ENCODE measurements at regions not wholly inside any gene's neighbourhood (a gene's known extent, or its start where the extent isn't known, plus 50 kb on each side); places are given as distances from the start of the nearest gene placed in this dataset.
"Not testable (repeated sequence)": the region's sequence is repeated elsewhere in the genome, so short reads cannot be mapped to it uniquely, and the experiment has no call there.

DNA sequence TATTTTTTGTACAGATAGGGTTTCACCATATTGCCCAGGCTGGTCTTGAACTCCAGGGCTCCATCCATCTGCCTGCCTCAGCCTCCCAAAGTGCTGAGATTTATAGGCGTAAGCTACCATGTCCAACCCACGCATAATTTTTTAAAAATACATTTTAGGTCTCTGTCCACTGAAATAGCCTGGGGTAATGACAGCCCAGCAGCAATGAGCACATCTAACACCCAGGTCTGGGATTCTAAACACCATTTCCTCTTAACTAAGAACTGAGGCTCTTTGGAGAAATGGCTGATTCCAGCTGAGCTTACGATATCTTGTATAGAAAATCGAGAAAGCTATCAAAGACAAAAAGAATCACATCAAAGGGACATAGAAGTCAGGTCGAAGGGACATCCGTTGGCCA lies 245.3 kb downstream of the PARN start:
- ATAC-seq, result no peak
- Histone ChIP-seq H3K4me3 (no peak overlapping the region), H3K9me3 (no peaks in the 10 kb centered on the region), H3K4me1 (ENCODE audit: low read depth) (no peaks in the 10 kb centered on the region), H3K36me3 (ENCODE audit: low read depth) (no peaks in the 10 kb centered on the region)
- TF ChIP-seq, protein P1, sequence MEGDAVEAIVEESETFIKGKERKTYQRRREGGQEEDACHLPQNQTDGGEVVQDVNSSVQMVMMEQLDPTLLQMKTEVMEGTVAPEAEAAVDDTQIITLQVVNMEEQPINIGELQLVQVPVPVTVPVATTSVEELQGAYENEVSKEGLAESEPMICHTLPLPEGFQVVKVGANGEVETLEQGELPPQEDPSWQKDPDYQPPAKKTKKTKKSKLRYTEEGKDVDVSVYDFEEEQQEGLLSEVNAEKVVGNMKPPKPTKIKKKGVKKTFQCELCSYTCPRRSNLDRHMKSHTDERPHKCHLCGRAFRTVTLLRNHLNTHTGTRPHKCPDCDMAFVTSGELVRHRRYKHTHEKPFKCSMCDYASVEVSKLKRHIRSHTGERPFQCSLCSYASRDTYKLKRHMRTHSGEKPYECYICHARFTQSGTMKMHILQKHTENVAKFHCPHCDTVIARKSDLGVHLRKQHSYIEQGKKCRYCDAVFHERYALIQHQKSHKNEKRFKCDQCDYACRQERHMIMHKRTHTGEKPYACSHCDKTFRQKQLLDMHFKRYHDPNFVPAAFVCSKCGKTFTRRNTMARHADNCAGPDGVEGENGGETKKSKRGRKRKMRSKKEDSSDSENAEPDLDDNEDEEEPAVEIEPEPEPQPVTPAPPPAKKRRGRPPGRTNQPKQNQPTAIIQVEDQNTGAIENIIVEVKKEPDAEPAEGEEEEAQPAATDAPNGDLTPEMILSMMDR (IDR thresholded peaks at IDR 0.05), result no peak
- no peak for DNase-seq
- intact Hi-C loops (cut with DNase I, micrococcal nuclease), result no loop called here

DNA sequence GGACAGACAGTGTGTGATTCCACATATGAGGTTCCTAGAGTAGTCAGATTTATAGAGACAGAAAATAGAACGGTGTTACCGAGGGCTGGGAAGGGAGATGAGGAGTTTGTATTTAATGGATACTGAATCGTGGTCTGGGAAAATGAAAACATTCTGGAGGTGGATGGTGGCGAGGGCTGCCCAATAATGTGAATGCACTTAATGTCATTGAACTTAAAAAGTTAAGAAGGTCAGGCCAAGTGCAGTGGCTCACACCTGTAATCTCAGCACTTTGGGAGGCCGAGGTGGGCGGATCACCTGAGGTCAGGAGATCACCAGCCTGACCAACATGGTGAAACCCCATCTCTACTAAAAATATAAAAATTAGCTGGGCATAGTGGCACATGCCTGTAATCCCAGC lies 246.2 kb downstream of the PARN start:
- H3K9me3 ChIP-seq; intact Hi-C loops (cut with DNase I, micrococcal nuclease); H3K36me3 ChIP-seq (ENCODE audit: low read depth); H3K4me1 ChIP-seq (ENCODE audit: low read depth); DNase-seq; ATAC-seq; H3K4me3 ChIP-seq: not testable (repeated sequence)

DNA sequence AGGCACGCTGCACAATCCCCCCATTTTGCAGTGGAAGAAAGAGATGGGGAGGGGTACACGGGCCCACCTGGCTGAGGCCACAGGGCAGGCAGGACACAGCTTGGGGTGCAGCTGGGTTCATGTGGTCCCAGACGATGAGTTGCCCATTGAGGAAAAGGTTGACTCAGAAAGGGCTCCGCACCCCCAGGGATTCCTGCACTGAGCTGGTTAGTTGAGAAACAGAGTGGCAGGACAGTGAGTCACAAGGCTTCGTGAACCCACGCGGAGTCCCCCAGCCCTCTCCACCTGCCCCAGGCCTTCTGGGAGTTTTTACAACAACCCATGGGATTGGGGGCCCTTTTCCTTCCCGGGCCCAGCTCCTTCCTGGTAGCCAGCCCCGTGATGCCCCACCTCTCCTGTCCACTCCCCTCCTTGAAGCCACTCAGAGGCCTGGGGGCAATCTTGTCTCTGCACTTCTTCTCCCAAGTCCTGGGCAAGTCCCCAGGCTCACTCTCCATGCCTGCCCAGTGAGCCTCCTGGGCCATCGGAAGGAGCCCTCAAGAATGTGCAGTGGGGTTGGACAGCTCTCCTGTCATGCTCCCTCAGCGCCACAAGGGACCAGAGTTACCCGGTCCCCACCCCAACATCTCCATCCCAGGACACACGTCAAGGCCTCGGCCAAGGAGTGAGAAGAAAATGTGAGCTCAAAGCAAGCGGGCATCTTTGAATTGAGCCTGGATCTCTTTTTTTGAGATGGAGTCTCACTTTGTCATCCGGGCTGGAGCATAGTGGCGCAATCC lies 251.2 kb downstream of the PARN start:
- DNase-seq (no peak), ATAC-seq (no peak)
- intact Hi-C loops (cut with DNase I, micrococcal nuclease), result no loop called here
- Histone ChIP-seq H3K36me3 (ENCODE audit: low read depth) (no peaks in the 10 kb centered on the region), H3K4me1 (ENCODE audit: low read depth) (no peaks in the 10 kb centered on the region), H3K4me3 (no peak overlapping the region), H3K9me3 (no peaks in the 10 kb centered on the region)
- TF ChIP-seq, protein P1 (IDR thresholded peaks at IDR 0.05), result no peak

DNA sequence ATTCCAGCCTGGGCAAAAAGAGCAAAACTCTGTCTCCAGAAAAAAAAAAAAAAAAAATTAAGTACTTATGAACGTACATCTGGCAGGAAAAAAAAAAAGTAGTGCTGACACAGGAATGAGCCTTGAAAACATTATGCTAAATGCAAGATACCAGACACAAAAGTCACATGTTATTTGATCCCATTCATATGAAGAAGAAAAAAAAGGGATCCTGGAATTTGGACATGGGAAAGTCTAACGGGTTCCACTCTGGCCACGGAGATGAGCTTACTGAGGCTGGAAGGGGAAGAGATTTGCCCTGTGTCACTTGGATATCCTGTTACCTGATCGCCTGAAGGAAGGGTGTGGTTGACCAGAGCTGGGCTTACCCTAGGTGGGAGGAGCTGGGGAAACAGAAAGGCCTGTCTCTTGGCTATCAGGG lies 251.9 kb downstream of the PARN start:
- TF ChIP-seq, protein P1 (IDR thresholded peaks at IDR 0.05), result no peak
- ATAC-seq (peak; percentile 54), DNase-seq (no peak)
- no peaks in the 10 kb centered on the region for H3K4me1 ChIP-seq (ENCODE audit: low read depth)
- intact Hi-C loops (cut with DNase I, micrococcal nuclease), result no loop called here
- H3K36me3 ChIP-seq (ENCODE audit: low read depth), result no peaks in the 10 kb centered on the region
- H3K4me3 ChIP-seq, result no peak overlapping the region
- H3K9me3 ChIP-seq, result no peaks in the 10 kb centered on the region

DNA sequence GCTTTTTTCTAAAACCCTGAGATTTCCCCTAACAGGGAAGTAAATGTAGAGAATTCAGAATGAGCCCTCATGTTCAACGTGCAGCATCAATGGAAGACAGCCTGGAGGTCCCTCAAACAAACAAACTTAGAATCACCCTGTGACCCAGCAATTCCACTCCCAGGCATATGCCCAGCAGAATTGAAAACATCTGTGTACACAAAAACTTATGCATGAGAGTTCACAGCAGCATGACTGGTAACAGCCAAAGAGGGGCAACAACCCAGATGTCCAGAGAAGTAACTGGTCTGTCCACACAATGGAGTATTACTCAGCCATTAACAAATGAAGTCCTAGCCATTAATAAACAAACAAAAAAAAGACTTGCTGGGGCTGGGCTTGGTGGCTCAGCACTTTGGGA lies 252.7 kb downstream of the PARN start:
- Histone ChIP-seq H3K4me1 (ENCODE audit: low read depth) (no peaks in the 10 kb centered on the region), H3K4me3 (no peak overlapping the region), H3K36me3 (ENCODE audit: low read depth) (no peaks in the 10 kb centered on the region), H3K9me3 (no peaks in the 10 kb centered on the region)
- TF ChIP-seq, protein P1 (IDR thresholded peaks at IDR 0.05), result no peak
- intact Hi-C loops (cut with DNase I, micrococcal nuclease), result no loop called here
- ATAC-seq, result no peak
- DNase-seq, result no peak

DNA sequence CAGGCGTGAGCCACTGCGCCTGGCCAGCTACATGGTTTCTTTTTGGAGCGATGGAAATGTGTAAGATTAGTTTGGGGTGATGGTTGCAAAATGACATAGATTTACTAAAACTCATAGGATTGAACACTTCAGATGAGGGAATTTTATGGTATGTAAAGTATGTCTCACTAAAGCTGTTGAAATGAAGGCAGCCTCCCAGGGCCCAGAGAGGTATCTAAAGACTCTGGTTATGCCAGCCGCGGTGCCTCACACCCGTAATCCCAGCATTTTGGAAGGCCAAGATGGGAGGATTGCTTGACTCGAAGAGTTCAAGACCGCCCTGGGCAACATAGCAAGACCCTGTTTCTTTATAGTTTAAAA lies 254.9 kb downstream of the PARN start:
- no peak for DNase-seq
- Histone ChIP-seq H3K4me1 (ENCODE audit: low read depth) (no peaks in the 10 kb centered on the region), H3K4me3 (no peak overlapping the region), H3K9me3 (no peaks in the 10 kb centered on the region), H3K36me3 (ENCODE audit: low read depth) (no peaks in the 10 kb centered on the region)
- ATAC-seq, result no peak
- intact Hi-C loops (cut with DNase I, micrococcal nuclease), result no loop called here
- TF ChIP-seq, protein P1 (IDR thresholded peaks at IDR 0.05), result no peak

Data from mucosa of descending colon (tissue), 3 donors.